K562 (cell line): ENCODE measurements at regions not wholly inside any gene's neighbourhood (a gene's known extent, or its start where the extent isn't known, plus 50 kb on each side); places are given as distances from the start of the nearest gene placed in this dataset.

ENCODE experiments used
- ATAC-seq: fragments of 200-7000 bp; cut with Tn5 transposase; 3 replicates; pipeline ENCODE4 v1.9.1; 2020; ENCODE audit warnings: moderate library complexity
- BruUV-seq: library from RNA; stranded (reverse); fragments of 400-500 nt; replicated peaks from 2 replicates; lab custom pipeline; 2021; lab: Mats Ljungman, UMichigan
- CTCF ChIA-PET: fragments of 300-600 bp; formaldehyde crosslinking; extraction: SDS; loops from one replicate; lab custom pipeline; 2021; ENCODE audit warnings: low intra/inter-chr PET ratio; lab: Yijun Ruan, JAX
- POLR2A ChIA-PET: fragments of 300-600, 350-650 bp; sonication (Branson Sonifier 250); formaldehyde crosslinking; extraction: SDS; loops from one replicate; lab custom pipeline; 2021; ENCODE audit warnings: antibody characterized with exemption, inconsistent platforms; lab: Yijun Ruan, JAX
- DNase-seq, 4 experiments: peaks; one replicate each; pipeline versions ENCODE4 v3.0.0 to v3.0.0-alpha.2; 2011 to 2018; ENCODE audit warnings: low spot score in 3 of 4, mixed read lengths in 3 of 4; ENCODE audit errors: extremely low read depth in 1 of 4
- FAIRE-seq: peaks from 2 replicates; lab custom pipeline; 2011; peaks lifted over from hg19 to GRCh38; lab: Jason Lieb, UNC
- H2AFZ ChIP-seq: 2 replicates; pipeline ENCODE4 v1.6.0; 2011; ENCODE audit warnings: low read depth, low read length, control low read depth, inconsistent platforms
- H3K27ac ChIP-seq: fragments of 200-600 bp; 3 replicates; pipeline ENCODE4 v1.8.0; 2011; ENCODE audit warnings: low read depth, mild to moderate bottlenecking, control low read depth, inconsistent platforms, low read length, moderate library complexity, mixed read lengths; ENCODE audit errors: extremely low read depth
- H3K27me3 ChIP-seq, 2 experiments: fragments of 300-600 bp in 1 of 2; 2 replicates in 1 of 2; 3 replicates in 1 of 2; pipeline versions ENCODE4 v1.6.0 to v1.8.0; 2011; ENCODE audit warnings: inconsistent platforms in 2 of 2, low read length in 2 of 2, mild to moderate bottlenecking in 1 of 2, mixed read lengths in 1 of 2, moderate library complexity in 1 of 2; ENCODE audit not compliant: control insufficient read depth in 2 of 2, insufficient read depth in 2 of 2
- H3K36me3 ChIP-seq: fragments of 300-600 bp; 3 replicates; pipeline ENCODE4 v1.8.0; 2011; ENCODE audit warnings: mild to moderate bottlenecking, low read length, inconsistent platforms; ENCODE audit not compliant: control insufficient read depth, insufficient read depth
- H3K4me1 ChIP-seq, 2 experiments: fragments of 200-600 bp in 1 of 2; replicated peaks in 1 of 2; 2 replicates in 1 of 2; 3 replicates in 1 of 2; pipeline versions ENCODE4 v1.5.1 to v1.8.0; 2011; ENCODE audit warnings: inconsistent platforms in 2 of 2, low read length in 2 of 2, mild to moderate bottlenecking in 1 of 2, mixed read lengths in 1 of 2, moderate library complexity in 1 of 2; ENCODE audit not compliant: control insufficient read depth in 2 of 2, insufficient read depth in 2 of 2
- H3K4me2 ChIP-seq: 2 replicates; pipeline ENCODE4 v1.6.1; 2011; ENCODE audit warnings: low read length, control low read depth, inconsistent platforms, mixed read lengths; ENCODE audit not compliant: insufficient read depth
- H3K4me3 ChIP-seq: fragments of 200-600 bp; sonication (generic), shearing (Covaris generic); 2 replicates; pipeline ENCODE4 v1.5.1; 2016; ENCODE audit warnings: control low read depth, inconsistent platforms
- H3K79me2 ChIP-seq: fragments of 200-600 bp; 3 replicates; pipeline ENCODE4 v1.8.0; 2011; ENCODE audit warnings: low read length, inconsistent platforms; ENCODE audit not compliant: control insufficient read depth, insufficient read depth
- H3K9ac ChIP-seq, 2 experiments: 2 replicates each; pipeline versions ENCODE4 v1.6.0 to v1.6.1; 2011; ENCODE audit warnings: low read depth in 2 of 2, low read length in 2 of 2, control low read depth in 1 of 2, inconsistent platforms in 1 of 2, mild to moderate bottlenecking in 1 of 2, mixed read lengths in 1 of 2; ENCODE audit not compliant: insufficient read depth in 1 of 2
- H3K9me1 ChIP-seq: one replicate; pipeline ENCODE4 v1.6.0; 2011; ENCODE audit warnings: inconsistent platforms, mild to moderate bottlenecking, low read length, moderate library complexity; ENCODE audit not compliant: control insufficient read depth, insufficient read depth
- H3K9me3 ChIP-seq: replicated peaks from 2 replicates; pipeline ENCODE4 v1.5.1; 2011; ENCODE audit warnings: low read depth, low read length, inconsistent platforms; ENCODE audit not compliant: control insufficient read depth, insufficient read depth
- H4K20me1 ChIP-seq: replicated peaks from 2 replicates; pipeline ENCODE4 v1.6.1; 2011; ENCODE audit warnings: low read length, inconsistent platforms, mixed read lengths; ENCODE audit not compliant: control insufficient read depth, insufficient read depth
- C11orf30 ChIP-seq: fragments of 450-650 bp; IDR thresholded peaks from 2 replicates; pipeline ENCODE4 v1.6.1; 2016; ENCODE audit warnings: low read depth, mild to moderate bottlenecking
- MAFF ChIP-seq: IDR thresholded peaks from 2 replicates; pipeline ENCODE4 v1.6.1; 2012; ENCODE audit warnings: low read length, improper control_type of control experiment
- MAFG ChIP-seq: fragments of 450-650 bp; conservative IDR thresholded peaks from 2 replicates; pipeline ENCODE4 v1.6.1; 2016; ENCODE audit warnings: missing genetic modification characterization, missing compliant biosample characterization
- RBM17 ChIP-seq: fragments of 200-400 bp; formaldehyde crosslinking; IDR thresholded peaks from 2 replicates; pipeline ENCODE4 v1.6.1; 2017; ENCODE audit warnings: low read depth, mild to moderate bottlenecking, low read length, borderline replicate concordance
- WHSC1 ChIP-seq: IDR thresholded peaks from one replicate; pipeline ENCODE4 v1.6.1; 2012; ENCODE audit warnings: low read length, control low read depth, inconsistent platforms
- ZNF174 ChIP-seq: fragments of 250-450 bp; sonication (Bioruptor Pico); IDR thresholded peaks from 2 replicates; pipeline ENCODE4 v1.4.0; 2020; ENCODE audit warnings: mild to moderate bottlenecking
- ZNF316 ChIP-seq: fragments of 450-650 bp; IDR thresholded peaks from 2 replicates; pipeline ENCODE4 v1.6.1; 2016
- ZNF586 ChIP-seq: fragments of 450-650 bp; formaldehyde crosslinking; conservative IDR thresholded peaks from 2 replicates; pipeline ENCODE4 v1.4.0; 2020; ENCODE audit warnings: mild to moderate bottlenecking, moderate library complexity
- WGBS: fragments of 100-300 bp; shearing (Covaris generic); methylation state at CpG from one replicate; pipeline ENCODE4 v1.1.6; 2016; ENCODE audit warnings: low coverage, mixed read lengths; ENCODE audit not compliant: insufficient coverage; ENCODE audit errors: missing lambda C conversion rate; 5-methylcytosine and 5-hydroxymethylcytosine counted together
- in situ Hi-C: fragments of 300-500 bp; cut with MboI; formaldehyde crosslinking; loops from 4 replicates; pipeline ENCODE4 v1.15.0; 2018; ENCODE audit warnings: inconsistent platforms, mixed read lengths
- intact Hi-C: fragments of 100-400 bp; cut with micrococcal nuclease; formaldehyde crosslinking; loops from 2 replicates; pipeline ENCODE4 v1.14.2; 2022
- TF ChIP-seq, protein P1 (sequence below): fragments of 250-450 bp; sonication (Bioruptor Pico); IDR thresholded peaks from 2 replicates; pipeline ENCODE4 v1.8.0; 2021; ENCODE audit warnings: borderline replicate concordance, mild to moderate bottlenecking, moderate library complexity; ENCODE audit not compliant: poor library complexity, severe bottlenecking

DNA sequence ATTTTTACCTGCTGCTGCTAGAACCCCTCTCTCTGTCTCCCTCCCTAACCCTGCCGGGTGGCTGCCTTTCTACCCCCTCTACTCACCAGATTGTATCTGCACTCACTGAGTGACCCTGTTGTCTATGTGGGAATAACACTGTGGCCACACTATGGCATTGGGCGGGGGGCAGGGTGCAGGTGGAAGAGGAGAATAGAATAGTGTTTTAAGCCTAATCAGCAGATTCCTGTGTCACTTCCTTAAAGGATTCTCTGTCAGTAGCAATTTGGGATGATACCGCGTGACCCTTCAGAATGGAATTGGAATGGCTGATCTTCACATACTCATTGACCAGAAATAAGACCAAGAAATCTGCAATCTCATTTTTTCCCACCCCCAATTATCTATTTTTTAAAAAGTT is 67.1 kb upstream of the ANKRD1 start:
- H4K20me1 ChIP-seq: no peaks in the 10 kb centered on the region
- ATAC-seq (no peak), FAIRE-seq (no peak), DNase-seq (no peak)
- H3K36me3 ChIP-seq: no peaks in the 10 kb centered on the region
- H3K27me3 ChIP-seq: no peaks in the 10 kb centered on the region
- H3K4me1 ChIP-seq: no peaks in the 10 kb centered on the region
- TF ChIP-seq ZNF316 (peak; percentile 44), MAFF (0 out of 2 replicates have a peak, but pooled peaks have one; percentile 16), MAFG (tag) (peak; percentile 40), ZNF174 (no peak), WHSC1 (no peak), ZNF586 (CRISPR knock-in tag) (no peak), C11orf30 (peak; percentile 26; the same call in 1 of the 2 replicates), RBM17 (no peak)
- TF ChIP-seq, protein P1, sequence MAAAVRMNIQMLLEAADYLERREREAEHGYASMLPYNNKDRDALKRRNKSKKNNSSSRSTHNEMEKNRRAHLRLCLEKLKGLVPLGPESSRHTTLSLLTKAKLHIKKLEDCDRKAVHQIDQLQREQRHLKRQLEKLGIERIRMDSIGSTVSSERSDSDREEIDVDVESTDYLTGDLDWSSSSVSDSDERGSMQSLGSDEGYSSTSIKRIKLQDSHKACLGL (CRISPR knock-in tag): no peak
- CTCF ChIA-PET: no interaction called here
- POLR2A ChIA-PET: no interaction called here
- no TSS peak for BruUV-seq
- no peaks in the 10 kb centered on the region for H3K9me3 ChIP-seq
- H2AFZ ChIP-seq: no peak overlapping the region
- no peaks in the 10 kb centered on the region for H3K79me2 ChIP-seq
- no peak overlapping the region for H3K4me3 ChIP-seq
- H3K9me1 ChIP-seq: no peaks in the 10 kb centered on the region
- 3% methylated on average over 2 of the region's 4 CpGs for WGBS
- no peak overlapping the region for H3K27ac ChIP-seq
- intact Hi-C loops (no loop called here), in situ Hi-C loops (no loop called here)
- H3K4me2 ChIP-seq: no peak overlapping the region
- H3K9ac ChIP-seq: no peak overlapping the region
